Thyroid gland (tissue), 4 donors: ENCODE measurements at regions not wholly inside any gene's neighbourhood (a gene's known extent, or its start where the extent isn't known, plus 50 kb on each side); places are given as distances from the start of the nearest gene placed in this dataset.

Source experiments
- DNase-seq, 2 donors: peaks; one replicate each; pipeline ENCODE4 v3.0.0-alpha.2; 2019
- H3K27ac ChIP-seq, 3 donors: fragments of 200-600 bp; sonication (generic); 1 replicate in 2 of 3; 2 replicates in 1 of 3; pipeline ENCODE4 v1.5.1; 2016 to 2019; ENCODE audit warnings: mild to moderate bottlenecking in 1 of 3, moderate library complexity in 1 of 3
- H3K27me3 ChIP-seq: fragments of 200-600 bp; sonication (generic); one replicate; pipeline ENCODE4 v1.5.1; 2019
- H3K36me3 ChIP-seq, 2 donors: fragments of 200-600 bp; sonication (generic); one replicate each; pipeline ENCODE4 v1.5.1; 2016 to 2019
- H3K4me1 ChIP-seq, 2 donors: fragments of 200-600 bp; sonication (generic); one replicate each; pipeline ENCODE4 v1.5.1; 2017 to 2019
- H3K4me3 ChIP-seq, 3 donors: fragments of 200-600 bp; sonication (generic); replicated peaks in 1 of 3; 1 replicate in 2 of 3; 2 replicates in 1 of 3; pipeline ENCODE4 v1.5.1; 2016; ENCODE audit warnings: mild to moderate bottlenecking in 1 of 3
- H3K9me3 ChIP-seq: fragments of 200-600 bp; sonication (generic); one replicate; pipeline ENCODE4 v1.5.1; 2017
- POLR2A ChIP-seq, 2 donors: fragments of 450-650 bp; IDR thresholded peaks; one replicate each; pipeline ENCODE4 v1.6.1; 2017; ENCODE audit warnings: antibody characterized with exemption in 2 of 2, mild to moderate bottlenecking in 2 of 2, moderate library complexity in 1 of 2
- WGBS, 2 donors: methylation state at CpG; one replicate each; pipeline ENCODE4 v1.1.5; 2017; 5-methylcytosine and 5-hydroxymethylcytosine counted together
- intact Hi-C: fragments of 100-400 bp; cut with DNase I; formaldehyde crosslinking; loops from one replicate; pipeline ENCODE4 v1.15.1; 2023
- TF ChIP-seq, protein P1 (sequence below), 6 experiments: fragments of 200-600 bp in 3 of 6; fragments of 450-650 bp in 3 of 6; sonication (generic) in 3 of 6; IDR thresholded peaks; one replicate each; pipeline ENCODE4 v1.5.1; 2016 to 2019; ENCODE audit warnings: antibody characterized with exemption in 6 of 6, mild to moderate bottlenecking in 2 of 6, inconsistent platforms in 1 of 6, moderate library complexity in 1 of 6

DNA sequence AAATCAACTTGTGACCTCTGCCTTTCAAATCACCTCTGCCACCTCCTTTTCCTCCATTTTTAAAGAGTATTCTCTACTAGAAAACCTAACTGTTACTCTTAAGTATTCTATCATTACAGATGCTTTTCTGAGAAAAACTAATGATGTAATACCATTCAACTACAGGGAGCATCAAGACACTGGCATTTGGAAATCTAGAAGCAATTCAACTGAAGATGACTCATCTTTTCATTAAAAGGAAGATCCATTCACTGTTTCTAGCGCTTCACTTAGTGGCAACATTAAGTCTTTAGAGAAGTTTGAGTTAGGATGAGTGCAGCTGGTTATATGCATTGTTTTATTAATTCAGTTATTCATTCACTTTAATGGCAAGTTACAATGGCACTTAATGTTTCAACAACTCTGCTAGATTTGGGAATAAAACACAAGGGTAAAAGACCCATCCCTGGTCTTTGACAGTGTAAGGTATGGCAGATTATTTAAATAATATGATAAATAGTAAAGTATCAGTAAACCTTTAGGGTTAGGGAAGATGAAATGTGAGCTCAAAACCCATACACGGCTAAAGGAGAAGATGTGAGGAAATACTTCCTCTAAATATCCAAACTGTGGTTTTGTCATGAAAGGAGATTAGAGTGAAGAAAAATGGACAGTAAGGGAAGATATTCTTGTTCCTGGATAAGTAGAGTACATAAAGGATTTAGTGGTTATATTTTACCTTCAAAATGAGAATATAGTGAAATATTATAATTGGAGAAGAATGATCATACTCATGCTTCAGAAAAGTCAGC, 61.7 kb downstream of the KCNJ2 start:
- 89% methylated on average over 2 of the region's 2 CpGs for WGBS, 2 donors

DNA sequence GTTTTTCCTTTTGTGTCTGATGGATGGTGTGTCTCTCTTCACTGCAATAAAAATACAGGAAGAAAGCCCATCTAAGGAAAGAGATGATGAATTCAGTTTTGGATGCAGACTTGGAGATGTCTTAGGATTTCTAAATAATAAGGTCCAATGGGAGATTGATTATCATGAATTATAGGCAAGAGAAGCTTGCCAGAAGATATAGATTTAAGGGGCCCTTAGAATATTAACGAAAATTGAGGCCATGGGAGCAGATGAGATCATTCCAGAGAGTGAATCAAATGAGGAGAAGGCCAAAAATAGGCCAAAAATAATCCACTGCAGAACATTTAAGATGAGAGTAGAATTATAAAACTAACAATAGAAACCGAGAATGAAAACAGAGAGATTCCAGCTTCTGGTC, 63.1 kb downstream of the KCNJ2 start:
- TF ChIP-seq POLR2A (IDR thresholded peaks at IDR 0.05): no peak
- TF ChIP-seq, protein P1, sequence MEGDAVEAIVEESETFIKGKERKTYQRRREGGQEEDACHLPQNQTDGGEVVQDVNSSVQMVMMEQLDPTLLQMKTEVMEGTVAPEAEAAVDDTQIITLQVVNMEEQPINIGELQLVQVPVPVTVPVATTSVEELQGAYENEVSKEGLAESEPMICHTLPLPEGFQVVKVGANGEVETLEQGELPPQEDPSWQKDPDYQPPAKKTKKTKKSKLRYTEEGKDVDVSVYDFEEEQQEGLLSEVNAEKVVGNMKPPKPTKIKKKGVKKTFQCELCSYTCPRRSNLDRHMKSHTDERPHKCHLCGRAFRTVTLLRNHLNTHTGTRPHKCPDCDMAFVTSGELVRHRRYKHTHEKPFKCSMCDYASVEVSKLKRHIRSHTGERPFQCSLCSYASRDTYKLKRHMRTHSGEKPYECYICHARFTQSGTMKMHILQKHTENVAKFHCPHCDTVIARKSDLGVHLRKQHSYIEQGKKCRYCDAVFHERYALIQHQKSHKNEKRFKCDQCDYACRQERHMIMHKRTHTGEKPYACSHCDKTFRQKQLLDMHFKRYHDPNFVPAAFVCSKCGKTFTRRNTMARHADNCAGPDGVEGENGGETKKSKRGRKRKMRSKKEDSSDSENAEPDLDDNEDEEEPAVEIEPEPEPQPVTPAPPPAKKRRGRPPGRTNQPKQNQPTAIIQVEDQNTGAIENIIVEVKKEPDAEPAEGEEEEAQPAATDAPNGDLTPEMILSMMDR (IDR thresholded peaks at IDR 0.05): no peak
- no peak overlapping the region for H3K4me3 ChIP-seq
- 70 to 86% methylated on average over 2 of the region's 2 CpGs for WGBS, 2 donors
- no peaks in the 10 kb centered on the region for H3K36me3 ChIP-seq
- DNase-seq: no peak
- H3K27ac ChIP-seq: no peak overlapping the region
- intact Hi-C loops: no loop called here
- no peaks in the 10 kb centered on the region for H3K4me1 ChIP-seq
- no peaks in the 10 kb centered on the region for H3K27me3 ChIP-seq
- no peaks in the 10 kb centered on the region for H3K9me3 ChIP-seq

More for the DNA sequence above, 61.7 kb downstream of the KCNJ2 start:
- TF ChIP-seq, protein P1 (IDR thresholded peaks at IDR 0.05): no peak
- TF ChIP-seq POLR2A (IDR thresholded peaks at IDR 0.05): no peak
- Histone ChIP-seq H3K36me3 (no peaks in the 10 kb centered on the region), H3K4me3 (no peak overlapping the region), H3K9me3 (no peaks in the 10 kb centered on the region), H3K27me3 (no peaks in the 10 kb centered on the region), H3K27ac (no peak overlapping the region), H3K4me1 (no peaks in the 10 kb centered on the region)
- DNase-seq: no peak
- intact Hi-C loops: no loop called here

DNA sequence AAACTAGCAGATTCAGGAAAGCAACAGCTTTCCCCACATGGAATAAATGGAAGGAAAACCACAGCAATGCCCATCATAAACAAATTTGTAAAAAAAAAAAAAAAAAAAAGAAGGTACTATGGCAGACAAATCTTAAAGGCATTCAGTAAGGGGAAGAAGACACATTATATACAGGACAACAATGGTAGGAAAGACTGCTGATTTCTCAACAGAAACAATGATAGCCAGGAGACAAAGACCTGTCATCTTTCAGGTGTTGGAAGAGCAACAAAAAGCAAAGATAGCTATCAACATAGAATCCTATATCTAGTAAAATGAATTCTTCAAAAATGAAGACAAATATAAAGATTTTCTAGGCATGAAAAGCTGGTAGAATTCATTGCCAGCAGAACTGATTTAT, 65.9 kb downstream of the KCNJ2 start:
- Histone ChIP-seq H3K4me1 (no peaks in the 10 kb centered on the region), H3K36me3 (no peaks in the 10 kb centered on the region), H3K27ac (no peak overlapping the region), H3K9me3 (no peaks in the 10 kb centered on the region), H3K4me3 (no peak overlapping the region), H3K27me3 (no peaks in the 10 kb centered on the region)
- no peak for DNase-seq
- intact Hi-C loops: no loop called here
- no peak for TF ChIP-seq POLR2A (IDR thresholded peaks at IDR 0.05)
- TF ChIP-seq, protein P1 (IDR thresholded peaks at IDR 0.05): no peak

DNA sequence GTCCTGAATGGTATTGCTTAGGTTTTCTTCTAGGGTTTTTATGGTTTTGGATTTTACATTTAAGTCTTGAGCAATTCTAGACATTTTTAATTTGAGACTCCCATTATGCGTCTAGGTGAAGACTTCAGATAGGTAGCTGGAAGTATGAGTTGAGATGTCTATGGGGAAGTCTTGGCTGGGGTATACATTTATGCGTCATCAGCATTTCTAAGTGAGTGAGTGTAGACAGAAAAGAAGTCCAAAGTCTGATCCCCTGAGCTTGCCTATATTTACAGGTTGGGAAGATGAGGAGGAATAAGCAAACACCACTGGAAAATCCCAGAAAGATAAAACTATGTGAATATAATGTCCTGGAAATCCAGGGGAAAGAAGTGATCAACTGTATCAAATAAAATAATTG, 68.9 kb downstream of the KCNJ2 start:
- TF ChIP-seq POLR2A (IDR thresholded peaks at IDR 0.05): no peak
- TF ChIP-seq, protein P1 (IDR thresholded peaks at IDR 0.05): no peak
- Histone ChIP-seq H3K9me3 (no peaks in the 10 kb centered on the region), H3K4me3 (no peak overlapping the region), H3K36me3 (no peaks in the 10 kb centered on the region), H3K4me1 (no peaks in the 10 kb centered on the region), H3K27me3 (no peaks in the 10 kb centered on the region), H3K27ac (no peak overlapping the region)
- no peak for DNase-seq
- intact Hi-C loops: no loop called here
- 96 to 98% methylated on average over 2 of the region's 2 CpGs for WGBS, 2 donors

DNA sequence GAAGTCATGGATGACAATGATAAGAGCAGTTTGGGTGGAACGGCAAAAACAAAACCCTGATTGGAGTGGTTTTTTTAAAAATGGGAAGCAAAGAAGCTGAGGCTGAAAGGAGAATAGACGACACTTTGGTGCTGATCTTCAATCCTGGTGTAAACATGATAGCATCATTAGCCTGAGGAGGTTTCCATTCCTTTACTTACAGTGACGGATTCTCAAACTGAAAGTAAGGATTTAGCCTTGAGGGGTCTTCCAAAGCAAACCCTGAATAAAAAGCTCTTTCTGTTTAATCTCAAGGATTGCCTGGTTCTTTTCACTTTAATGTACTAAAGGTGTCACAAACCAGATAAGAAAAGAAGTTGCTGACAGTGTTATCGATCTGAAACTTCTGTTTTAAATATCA, 69.3 kb downstream of the KCNJ2 start:
- H3K27ac ChIP-seq: no peak overlapping the region
- intact Hi-C loops: no loop called here
- no peaks in the 10 kb centered on the region for H3K9me3 ChIP-seq
- H3K27me3 ChIP-seq: no peaks in the 10 kb centered on the region
- no peak for DNase-seq
- 65% methylated on average over 4 of the region's 4 CpGs for WGBS, 2 donors
- H3K36me3 ChIP-seq: no peaks in the 10 kb centered on the region
- TF ChIP-seq, protein P1 (IDR thresholded peaks at IDR 0.05): no peak
- no peak for TF ChIP-seq POLR2A (IDR thresholded peaks at IDR 0.05)
- H3K4me1 ChIP-seq: no peaks in the 10 kb centered on the region
- no peak overlapping the region for H3K4me3 ChIP-seq
